ENCODE measurements at regions not wholly inside any gene's neighbourhood (a gene's known extent, or its start where the extent isn't known, plus 50 kb on each side); places are given as distances from the start of the nearest gene placed in this dataset.

GRCh38 chr5:3333105-3333504 lies 262.5 kb upstream of the IRX1 start:
- H3K79me2 ChIP-seq (ENCODE audit: low read depth), result no peaks in the 10 kb centered on the region
- H3K27ac ChIP-seq, result no peak overlapping the region
- no peak overlapping the region for H3K4me2 ChIP-seq
- intact Hi-C loops (cut with micrococcal nuclease; ENCODE audit: unreplicated experiment), result no loop called here
- no peaks in the 10 kb centered on the region for H3F3A ChIP-seq (ENCODE audit: insufficient read depth, low read depth)
- DNase-seq, result no peak
- no peaks in the 10 kb centered on the region for H3K9me3 ChIP-seq (ENCODE audit: insufficient read depth, low read depth)
- H3K36me3 ChIP-seq (ENCODE audit: low read depth), result no peaks in the 10 kb centered on the region
- CTCF ChIA-PET, result no interaction called here
- TF ChIP-seq EZH2 (IDR thresholded peaks at IDR 0.05; ENCODE audit: low read depth) (no peak), CTCF (conservative IDR thresholded peaks at IDR 0.05) (no peak)
- POLR2A ChIA-PET (ENCODE audit: unreplicated experiment), result no interaction called here
- peaks cover 94% of the 10 kb centered on the region for H3K27me3 ChIP-seq (ENCODE audit: insufficient read depth, low read depth)
- H3K9me2 ChIP-seq (ENCODE audit: insufficient read depth), result no peaks in the 10 kb centered on the region
- H2AFZ ChIP-seq, result no peak overlapping the region
- H3K4me1 ChIP-seq (replicated peaks; ENCODE audit: insufficient read depth), result no peaks in the 10 kb centered on the region
- H3K4me3 ChIP-seq, result no peak overlapping the region
- no TSS peak for BruUV-seq (replicated peaks)
- peaks cover 7% of the 10 kb centered on the region; the same call in 1 of the 2 replicates for H4K20me1 ChIP-seq (ENCODE audit: insufficient read depth)

GRCh38 chr5:3331819-3332218 lies 263.8 kb upstream of the IRX1 start:
- TF ChIP-seq EZH2 (IDR thresholded peaks at IDR 0.05; ENCODE audit: low read depth) (no peak), CTCF (conservative IDR thresholded peaks at IDR 0.05) (no peak)
- CTCF ChIA-PET, result no interaction called here
- intact Hi-C loops (cut with micrococcal nuclease; ENCODE audit: unreplicated experiment), result no loop called here

GRCh38 chr5:3330442-3330841 lies 265.2 kb upstream of the IRX1 start:
- H3K4me2 ChIP-seq, result no peak overlapping the region
- H2AFZ ChIP-seq, result no peak overlapping the region
- ChIA-PET POLR2A (ENCODE audit: unreplicated experiment) (no interaction called here), CTCF (no interaction called here)
- H3K27ac ChIP-seq, result no peak overlapping the region
- DNase-seq, result no peak
- no peaks in the 10 kb centered on the region for H3K9me2 ChIP-seq (ENCODE audit: insufficient read depth)
- no peaks in the 10 kb centered on the region for H3K9me3 ChIP-seq (ENCODE audit: insufficient read depth, low read depth)
- H3K27me3 ChIP-seq (ENCODE audit: insufficient read depth, low read depth), result peaks cover 73% of the 10 kb centered on the region
- H3K4me1 ChIP-seq (replicated peaks; ENCODE audit: insufficient read depth), result no peaks in the 10 kb centered on the region
- no peaks in the 10 kb centered on the region for H3F3A ChIP-seq (ENCODE audit: insufficient read depth, low read depth)
- no peak for TF ChIP-seq CTCF (conservative IDR thresholded peaks at IDR 0.05)
- no peak for TF ChIP-seq EZH2 (IDR thresholded peaks at IDR 0.05; ENCODE audit: low read depth)
- no TSS peak for BruUV-seq (replicated peaks)
- no peaks in the 10 kb centered on the region for H3K36me3 ChIP-seq (ENCODE audit: low read depth)
- H4K20me1 ChIP-seq (ENCODE audit: insufficient read depth), result peaks cover 4% of the 10 kb centered on the region; the same call in 1 of the 2 replicates
- H3K4me3 ChIP-seq, result no peak overlapping the region
- intact Hi-C loops (cut with micrococcal nuclease; ENCODE audit: unreplicated experiment), result no loop called here
- H3K79me2 ChIP-seq (ENCODE audit: low read depth), result no peaks in the 10 kb centered on the region

More at GRCh38 chr5:3331819-3332218, 263.8 kb upstream of the IRX1 start:
- H3K4me2 ChIP-seq, result no peak overlapping the region
- no TSS peak for BruUV-seq (replicated peaks)
- H3K27me3 ChIP-seq (ENCODE audit: insufficient read depth, low read depth), result peaks cover 87% of the 10 kb centered on the region
- no peaks in the 10 kb centered on the region for H3K79me2 ChIP-seq (ENCODE audit: low read depth)
- H3K9me2 ChIP-seq (ENCODE audit: insufficient read depth), result no peaks in the 10 kb centered on the region
- H3K36me3 ChIP-seq (ENCODE audit: low read depth), result no peaks in the 10 kb centered on the region
- H3F3A ChIP-seq (ENCODE audit: insufficient read depth, low read depth), result no peaks in the 10 kb centered on the region
- H3K9me3 ChIP-seq (ENCODE audit: insufficient read depth, low read depth), result no peaks in the 10 kb centered on the region
- H4K20me1 ChIP-seq (ENCODE audit: insufficient read depth), result peaks cover 7% of the 10 kb centered on the region; the same call in 1 of the 2 replicates
- no peak overlapping the region for H2AFZ ChIP-seq
- H3K4me3 ChIP-seq, result no peak overlapping the region
- no peak overlapping the region for H3K27ac ChIP-seq
- POLR2A ChIA-PET (ENCODE audit: unreplicated experiment), result no interaction called here
- no peak for DNase-seq
- H3K4me1 ChIP-seq (replicated peaks; ENCODE audit: insufficient read depth), result no peaks in the 10 kb centered on the region
